SU-DHL-6 (cell line): ENCODE measurements at regions not wholly inside any gene's neighbourhood (a gene's known extent, or its start where the extent isn't known, plus 50 kb on each side); places are given as distances from the start of the nearest gene placed in this dataset.

ENCODE experiments used
- H2AFZ ChIP-seq: fragments of 200-600 bp; sonication (generic); 2 replicates; pipeline ENCODE4 v1.6.1; 2014; ENCODE audit warnings: low read depth, mild to moderate bottlenecking, moderate library complexity, mixed read lengths, antibody characterized with exemption, low read length; ENCODE audit not compliant: severe bottlenecking
- H3F3A ChIP-seq: fragments of 200-600 bp; shearing (Covaris generic); 2 replicates; pipeline ENCODE4 v1.6.0; 2016; ENCODE audit warnings: antibody characterized with exemption, mild to moderate bottlenecking; ENCODE audit not compliant: insufficient read depth
- H3K27ac ChIP-seq: fragments of 200-600 bp; sonication (generic); 2 replicates; pipeline ENCODE4 v1.5.1; 2016; ENCODE audit warnings: low read depth, mild to moderate bottlenecking, low read length, moderate library complexity, mixed read lengths
- H3K27me3 ChIP-seq: fragments of 200-600 bp; sonication (generic), shearing (Covaris generic); 2 replicates; pipeline ENCODE4 v1.6.0; 2014; ENCODE audit warnings: mild to moderate bottlenecking, low read length
- H3K36me3 ChIP-seq: fragments of 200-600 bp; sonication (generic); 2 replicates; pipeline ENCODE4 v1.6.1; 2014; ENCODE audit warnings: mild to moderate bottlenecking, low read length, mixed read lengths
- H3K4me2 ChIP-seq: fragments of 300-600, 200-600 bp; shearing (Covaris generic), sonication (generic); 2 replicates; pipeline ENCODE4 v1.6.0; 2014; ENCODE audit warnings: low read length, low read depth, mild to moderate bottlenecking; ENCODE audit not compliant: poor library complexity, severe bottlenecking
- H3K4me3 ChIP-seq: fragments of 200-600 bp; sonication (generic); 2 replicates; pipeline ENCODE4 v1.5.1; 2014; ENCODE audit warnings: antibody characterized with exemption, low read length, mild to moderate bottlenecking, mixed read lengths; ENCODE audit not compliant: insufficient read depth, poor library complexity, severe bottlenecking
- H3K79me2 ChIP-seq: fragments of 200-600 bp; sonication (generic); 2 replicates; pipeline ENCODE4 v1.6.1; 2014; ENCODE audit warnings: mild to moderate bottlenecking, low read length, moderate library complexity; ENCODE audit not compliant: insufficient read depth
- H3K9ac ChIP-seq: fragments of 200-600 bp; sonication (generic); 2 replicates; pipeline ENCODE4 v1.7.0; 2014; ENCODE audit warnings: mild to moderate bottlenecking, low read length
- H3K9me2 ChIP-seq: fragments of 200-600 bp; sonication (generic); replicated peaks from 2 replicates; pipeline ENCODE4 v1.6.1; 2014; ENCODE audit warnings: low read length; ENCODE audit not compliant: insufficient read depth
- H3K9me3 ChIP-seq: fragments of 200-600 bp; sonication (generic); 2 replicates; pipeline ENCODE4 v1.6.1; 2014; ENCODE audit warnings: low read length, mixed read lengths; ENCODE audit not compliant: insufficient read depth
- H4K20me1 ChIP-seq: fragments of 200-600 bp; sonication (generic); 2 replicates; pipeline ENCODE4 v1.6.1; 2014; ENCODE audit warnings: low read depth, mild to moderate bottlenecking, antibody characterized with exemption, low read length, moderate library complexity, mixed read lengths
- EZH2phosphoT487 ChIP-seq: fragments of 200-600 bp; sonication (generic), shearing (Covaris generic); conservative IDR thresholded peaks from 2 replicates; pipeline ENCODE4 v1.6.1; 2018; ENCODE audit warnings: mild to moderate bottlenecking, antibody characterized with exemption, low read length, moderate library complexity, mixed read lengths
- TF ChIP-seq, protein P1 (sequence below): fragments of 200-600 bp; sonication (generic); IDR thresholded peaks from one replicate; pipeline ENCODE4 v1.5.1; 2017; ENCODE audit warnings: antibody characterized with exemption, mild to moderate bottlenecking, low read length, moderate library complexity; ENCODE audit not compliant: insufficient read depth, poor library complexity, severe bottlenecking

DNA sequence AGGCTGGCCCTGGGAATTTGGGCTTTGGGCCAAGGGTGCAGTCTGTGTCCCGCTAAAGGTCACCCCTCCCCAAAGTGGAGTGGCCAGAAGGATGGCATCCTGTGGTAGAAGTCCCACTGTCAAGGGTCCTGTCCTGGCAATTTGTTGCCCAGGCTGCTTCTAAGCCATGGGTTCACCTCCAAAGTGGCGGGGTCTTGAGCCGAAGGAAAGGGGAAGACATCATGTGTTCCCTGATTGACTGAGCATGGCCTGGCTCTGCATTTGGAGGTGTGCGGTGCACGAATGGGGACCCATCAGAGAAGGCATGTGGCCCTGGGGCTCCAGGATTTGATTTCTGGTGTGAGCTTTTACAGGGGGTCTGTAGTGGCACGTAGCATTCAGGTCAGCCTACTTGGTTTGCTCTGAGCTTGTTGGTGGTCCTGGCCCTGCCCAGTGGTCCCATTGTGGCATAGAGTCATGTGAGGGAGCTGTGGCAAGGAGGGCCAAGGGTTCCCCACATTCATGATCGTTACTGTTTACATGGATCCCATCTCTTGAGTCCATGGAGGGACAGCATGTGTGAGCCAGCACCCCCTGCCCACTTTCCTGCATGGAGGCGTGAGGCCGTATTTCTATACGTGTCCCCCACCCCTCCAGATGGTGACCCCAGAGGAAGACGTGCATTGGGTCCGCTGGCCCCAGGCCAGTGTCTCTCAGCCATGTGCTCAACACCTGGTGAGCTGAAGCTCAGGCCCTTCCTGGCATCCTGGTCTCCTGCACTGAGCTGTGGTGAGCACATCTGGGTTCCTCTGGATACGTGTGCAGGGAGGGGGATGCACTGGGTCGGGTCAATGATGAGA, 225.1 kb downstream of the SNRPN start:
- Histone ChIP-seq H3K36me3 (no peaks in the 10 kb centered on the region), H2AFZ (no peak overlapping the region), H3K27me3 (no peaks in the 10 kb centered on the region), H3K9me3 (no peaks in the 10 kb centered on the region), H3K9ac (no peak overlapping the region), H3K4me3 (no peak overlapping the region), H3K4me2 (no peak overlapping the region), H3F3A (no peaks in the 10 kb centered on the region), H4K20me1 (no peaks in the 10 kb centered on the region), H3K79me2 (no peaks in the 10 kb centered on the region), H3K27ac (no peak overlapping the region), H3K9me2 (no peaks in the 10 kb centered on the region)
- TF ChIP-seq, protein P1, sequence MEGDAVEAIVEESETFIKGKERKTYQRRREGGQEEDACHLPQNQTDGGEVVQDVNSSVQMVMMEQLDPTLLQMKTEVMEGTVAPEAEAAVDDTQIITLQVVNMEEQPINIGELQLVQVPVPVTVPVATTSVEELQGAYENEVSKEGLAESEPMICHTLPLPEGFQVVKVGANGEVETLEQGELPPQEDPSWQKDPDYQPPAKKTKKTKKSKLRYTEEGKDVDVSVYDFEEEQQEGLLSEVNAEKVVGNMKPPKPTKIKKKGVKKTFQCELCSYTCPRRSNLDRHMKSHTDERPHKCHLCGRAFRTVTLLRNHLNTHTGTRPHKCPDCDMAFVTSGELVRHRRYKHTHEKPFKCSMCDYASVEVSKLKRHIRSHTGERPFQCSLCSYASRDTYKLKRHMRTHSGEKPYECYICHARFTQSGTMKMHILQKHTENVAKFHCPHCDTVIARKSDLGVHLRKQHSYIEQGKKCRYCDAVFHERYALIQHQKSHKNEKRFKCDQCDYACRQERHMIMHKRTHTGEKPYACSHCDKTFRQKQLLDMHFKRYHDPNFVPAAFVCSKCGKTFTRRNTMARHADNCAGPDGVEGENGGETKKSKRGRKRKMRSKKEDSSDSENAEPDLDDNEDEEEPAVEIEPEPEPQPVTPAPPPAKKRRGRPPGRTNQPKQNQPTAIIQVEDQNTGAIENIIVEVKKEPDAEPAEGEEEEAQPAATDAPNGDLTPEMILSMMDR, result no peak
- TF ChIP-seq EZH2phosphoT487, result no peak

DNA sequence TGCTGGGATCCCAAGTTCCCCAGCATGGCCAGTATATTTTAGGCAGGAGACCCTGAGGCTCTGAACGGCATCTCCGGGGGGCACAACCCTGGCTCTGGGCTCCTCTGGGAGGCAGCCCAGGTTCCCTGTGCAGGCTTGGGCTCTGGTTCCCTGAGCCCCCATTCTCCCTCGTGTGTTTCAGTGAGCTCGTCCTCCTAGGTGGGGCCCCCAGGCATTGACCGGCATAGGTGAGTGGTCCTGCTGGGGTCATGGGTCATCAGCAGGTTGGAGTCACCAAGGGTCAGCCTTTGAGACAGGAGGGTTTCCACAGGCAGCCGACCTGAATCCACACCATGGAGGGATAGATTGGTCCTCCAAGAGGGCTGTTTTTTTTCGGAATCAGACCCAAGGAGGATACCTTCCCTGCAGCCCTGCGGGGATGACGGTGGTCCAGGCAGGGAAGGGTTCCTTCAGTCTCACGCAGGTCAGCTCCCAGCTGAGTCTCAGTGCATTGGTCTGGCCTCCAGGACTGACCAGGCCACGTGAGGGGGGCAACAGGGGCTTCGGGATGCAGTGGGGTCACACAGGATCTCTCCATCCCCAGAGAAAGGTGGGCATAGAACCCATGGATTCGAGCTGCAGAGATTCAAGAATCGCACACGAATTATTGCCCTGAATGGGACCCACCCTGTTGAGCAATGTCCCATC, 226.0 kb downstream of the SNRPN start:
- Histone ChIP-seq H4K20me1 (no peaks in the 10 kb centered on the region), H3K79me2 (no peaks in the 10 kb centered on the region), H2AFZ (no peak overlapping the region), H3F3A (no peaks in the 10 kb centered on the region), H3K4me3 (no peak overlapping the region), H3K27ac (no peak overlapping the region), H3K9ac (no peak overlapping the region), H3K4me2 (no peak overlapping the region), H3K9me2 (no peaks in the 10 kb centered on the region), H3K9me3 (no peaks in the 10 kb centered on the region), H3K36me3 (no peaks in the 10 kb centered on the region), H3K27me3 (no peaks in the 10 kb centered on the region)
- TF ChIP-seq EZH2phosphoT487, result no peak
- TF ChIP-seq, protein P1, result no peak

DNA sequence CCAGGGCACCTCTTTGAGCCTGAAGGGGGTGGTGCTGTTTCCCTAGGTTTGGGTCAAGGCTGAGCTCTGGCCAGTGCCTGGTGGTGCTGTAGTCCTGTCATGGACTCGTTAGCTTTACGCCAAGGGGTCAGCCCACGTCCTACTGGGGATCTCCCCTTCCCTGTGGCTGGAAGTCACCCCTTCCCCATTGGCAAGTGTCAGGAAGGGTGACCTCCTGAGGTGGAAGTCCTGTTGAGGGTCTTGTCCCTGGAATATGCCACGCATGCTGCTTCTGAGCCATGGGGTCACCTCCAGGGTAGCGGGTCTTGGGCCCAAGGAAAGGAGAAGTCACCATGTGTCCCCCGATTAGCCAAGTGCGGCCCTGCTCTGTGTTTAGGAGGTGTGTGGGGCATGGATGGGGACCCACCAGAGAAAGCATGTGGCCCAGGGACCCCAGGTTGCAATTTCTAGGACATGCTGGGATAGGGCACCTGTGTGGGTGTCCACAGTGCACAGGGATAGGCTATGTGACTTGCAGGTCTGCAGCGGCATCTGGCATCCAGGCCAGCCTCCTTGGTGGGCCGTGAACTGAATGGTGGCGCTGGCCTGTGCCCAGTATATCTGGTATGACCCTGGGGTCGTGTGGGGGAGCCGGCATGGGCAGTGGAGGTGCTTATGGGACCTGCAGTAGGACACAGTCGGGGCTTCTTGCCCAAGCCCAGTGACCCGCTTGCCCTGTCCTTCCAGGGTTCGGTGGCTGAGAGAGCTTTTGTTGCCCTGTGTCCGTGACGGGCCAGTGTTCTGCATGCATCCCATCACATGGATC, 226.7 kb downstream of the SNRPN start:
- Histone ChIP-seq H3F3A (no peaks in the 10 kb centered on the region), H3K36me3 (no peaks in the 10 kb centered on the region), H3K27me3 (no peaks in the 10 kb centered on the region), H3K4me2 (no peak overlapping the region), H4K20me1 (no peaks in the 10 kb centered on the region), H3K9ac (no peak overlapping the region), H2AFZ (no peak overlapping the region), H3K4me3 (no peak overlapping the region), H3K79me2 (no peaks in the 10 kb centered on the region), H3K9me2 (no peaks in the 10 kb centered on the region), H3K27ac (no peak overlapping the region), H3K9me3 (no peaks in the 10 kb centered on the region)
- TF ChIP-seq EZH2phosphoT487, result no peak
- TF ChIP-seq, protein P1, result no peak
